GM18505 (cell line): ENCODE measurements at regions not wholly inside any gene's neighbourhood (a gene's known extent, or its start where the extent isn't known, plus 50 kb on each side); places are given as distances from the start of the nearest gene placed in this dataset.

Experiments
- ATAC-seq: cut with Tn5 transposase; IDR thresholded peaks from one replicate; pipeline ENCODE4 v1.9.1; 2021; ENCODE audit not compliant: unreplicated experiment
- POLR2A ChIP-seq: IDR thresholded peaks from 4 replicates; pipeline ENCODE4 v1.6.1; 2011; ENCODE audit warnings: borderline replicate concordance; ENCODE audit not compliant: insufficient read depth, insufficient read length; ENCODE audit errors: extremely low read depth

DNA sequence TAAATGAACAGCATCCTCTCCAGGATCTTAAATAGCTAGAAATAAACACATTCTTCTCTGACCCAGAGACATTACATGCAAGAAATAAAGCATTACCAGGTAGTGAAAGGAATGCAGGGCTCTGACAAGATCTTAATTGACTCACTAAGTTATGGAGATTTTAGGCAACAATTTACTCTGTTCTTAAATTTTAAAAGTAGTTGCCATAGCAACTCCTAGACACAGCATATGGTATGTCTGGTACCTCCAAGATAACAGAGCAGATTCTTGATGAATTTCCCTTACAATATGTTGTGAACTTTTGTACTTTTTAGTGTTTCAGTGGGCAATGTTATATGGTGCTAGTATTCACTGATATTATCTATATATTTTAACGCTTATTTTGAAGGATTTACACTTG is 76.7 kb upstream of the G2E3 start:
- no peak for TF ChIP-seq POLR2A
- ATAC-seq, result no peak

DNA sequence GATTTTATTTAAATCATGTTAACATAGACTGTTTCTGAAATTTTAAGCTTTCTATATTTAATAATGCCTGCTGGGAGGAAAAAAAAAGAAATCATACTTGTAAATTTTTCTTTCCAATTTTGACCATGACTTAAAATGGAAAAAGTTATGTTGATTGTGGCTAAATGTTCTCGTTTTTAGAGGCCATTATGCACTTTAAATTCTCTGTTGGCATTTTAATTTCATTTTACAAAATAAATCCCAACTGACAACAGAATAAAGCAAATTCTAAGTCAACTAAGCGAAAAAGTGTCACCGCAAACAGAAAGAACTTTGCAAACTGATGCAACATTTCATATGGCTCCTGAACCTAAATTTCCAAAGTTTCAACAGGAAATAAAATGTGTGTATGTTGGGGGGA is 74.8 kb upstream of the G2E3 start:
- ATAC-seq, result no peak
- TF ChIP-seq POLR2A, result no peak

DNA sequence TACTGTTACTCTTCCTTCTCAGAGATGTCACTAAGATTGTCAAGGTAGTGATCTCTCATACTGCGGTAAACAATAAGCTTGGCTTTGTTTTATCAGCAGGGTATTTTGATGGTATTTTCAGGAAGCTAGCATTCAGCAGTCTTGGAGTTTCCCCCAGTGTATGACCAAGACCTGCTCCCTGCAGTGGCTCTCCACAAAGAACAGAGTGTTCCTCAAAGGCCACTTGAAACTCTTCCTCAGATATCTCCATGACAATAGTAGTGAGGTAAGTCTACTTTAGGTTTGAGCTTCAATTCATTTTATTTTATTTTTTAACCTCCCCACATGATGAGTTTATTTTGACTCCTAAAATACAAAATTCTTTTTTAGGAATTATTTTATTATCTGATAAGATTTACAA is 74.0 kb upstream of the G2E3 start:
- TF ChIP-seq POLR2A, result no peak
- ATAC-seq, result no peak

DNA sequence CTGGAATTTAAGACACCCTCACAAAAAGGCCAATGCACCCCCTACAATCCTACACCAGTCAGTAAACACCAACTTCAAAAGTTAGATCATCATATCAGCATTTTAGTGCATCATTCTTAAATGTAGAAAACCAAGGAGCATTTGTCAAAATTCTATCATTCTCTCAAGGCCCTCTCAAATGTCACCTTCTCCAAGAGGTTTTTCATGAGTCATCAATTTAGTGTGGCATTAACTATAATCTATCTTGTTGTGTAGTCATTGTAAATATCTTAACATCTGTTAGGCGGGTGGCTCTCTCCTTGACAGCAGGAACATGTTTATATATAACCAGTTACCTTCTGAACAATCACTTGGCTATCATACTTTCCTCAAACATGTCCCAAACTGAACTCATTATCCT is 62.1 kb upstream of the G2E3 start:
- no peak for TF ChIP-seq POLR2A
- no peak for ATAC-seq

DNA sequence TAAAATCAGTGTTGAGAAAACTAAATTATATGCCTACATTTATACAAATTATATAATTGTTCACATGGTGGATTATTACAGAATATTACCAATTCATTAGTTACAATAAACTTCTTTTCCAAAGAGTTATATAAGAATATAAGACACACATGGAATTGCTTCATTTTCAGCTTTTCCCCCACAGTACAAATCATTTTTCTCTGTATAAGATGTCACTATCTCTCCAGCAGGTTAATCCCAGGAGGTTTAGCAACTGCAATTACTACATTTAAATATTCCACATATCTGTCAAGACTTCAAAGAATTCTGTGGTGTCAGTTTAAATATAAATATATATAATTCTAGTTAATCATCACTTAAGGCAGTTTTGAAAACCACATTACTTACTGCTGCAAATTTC is 59.6 kb upstream of the G2E3 start:
- TF ChIP-seq POLR2A, result no peak
- ATAC-seq, result no peak

DNA sequence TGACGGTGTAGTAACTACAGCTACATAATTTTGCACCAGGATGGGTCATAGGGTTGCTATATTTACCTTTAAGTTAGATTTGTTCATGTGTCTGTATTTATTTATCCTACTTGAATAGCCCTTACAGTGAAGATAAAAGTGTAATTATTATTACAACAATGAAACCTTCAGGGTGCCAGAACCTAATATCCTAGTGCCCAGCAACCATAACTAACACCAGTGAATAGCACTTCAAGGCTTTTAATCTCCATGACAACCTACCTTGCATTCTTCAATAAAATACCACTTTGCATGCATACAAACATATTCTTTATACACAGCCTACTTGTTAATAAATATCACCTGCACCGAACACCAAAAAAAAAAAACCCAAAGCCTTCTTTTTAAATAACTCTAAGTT is 58.7 kb upstream of the G2E3 start:
- ATAC-seq, result no peak
- TF ChIP-seq POLR2A, result no peak

DNA sequence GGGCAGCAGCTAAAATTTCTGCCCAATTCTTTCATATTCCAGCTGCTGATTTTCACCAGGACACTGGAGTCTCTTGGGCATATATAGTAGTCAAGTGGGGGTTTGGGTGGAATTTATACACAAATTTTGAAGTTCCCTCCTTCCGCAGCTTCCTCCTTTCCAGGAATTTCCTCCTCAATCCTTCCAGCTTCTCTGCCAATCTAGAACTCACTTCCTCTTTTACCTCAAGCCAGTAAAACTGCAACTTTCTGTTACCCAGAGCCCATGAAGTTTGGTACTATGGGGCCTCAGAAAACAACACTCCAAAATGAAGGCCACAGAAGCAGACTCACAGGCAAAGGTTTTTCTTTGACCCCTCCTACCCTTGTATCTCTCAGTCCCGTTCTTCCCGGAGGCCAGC is 51.7 kb upstream of the G2E3 start:
- no peak for TF ChIP-seq POLR2A
- no peak for ATAC-seq
